WTC11 (cell line): ENCODE measurements at regions not wholly inside any gene's neighbourhood (a gene's known extent, or its start where the extent isn't known, plus 50 kb on each side); places are given as distances from the start of the nearest gene placed in this dataset.

ENCODE experiments used
- ETV6 ChIP-seq: sonication (generic); formaldehyde crosslinking; IDR thresholded peaks from 2 replicates; pipeline ENCODE4 v1.8.1; 2022; ENCODE audit warnings: mild to moderate bottlenecking, missing genetic modification reagents
- FOXJ3 ChIP-seq: sonication (generic); formaldehyde crosslinking; IDR thresholded peaks from 2 replicates; pipeline ENCODE4 v1.9.0; 2021; ENCODE audit warnings: missing genetic modification reagents, mild to moderate bottlenecking, borderline replicate concordance
- NFATC4 ChIP-seq: fragments of 250-450 bp; sonication (Bioruptor Pico); IDR thresholded peaks from 2 replicates; pipeline ENCODE4 v1.9.0; 2021; ENCODE audit warnings: mild to moderate bottlenecking
- NR2C2 ChIP-seq: sonication (generic); formaldehyde crosslinking; IDR thresholded peaks from 2 replicates; pipeline ENCODE4 v1.8.0; 2022; ENCODE audit warnings: mild to moderate bottlenecking, missing genetic modification reagents
- RELA ChIP-seq: sonication (generic); formaldehyde crosslinking; IDR thresholded peaks from 2 replicates; pipeline ENCODE4 v1.8.1; 2022; ENCODE audit warnings: missing genetic modification reagents, mild to moderate bottlenecking, borderline replicate concordance
- SP1 ChIP-seq: sonication (generic); formaldehyde crosslinking; conservative IDR thresholded peaks from 2 replicates; pipeline ENCODE4 v1.8.1; 2022; ENCODE audit warnings: missing genetic modification reagents
- ZNF263 ChIP-seq: sonication (generic); formaldehyde crosslinking; IDR thresholded peaks from 2 replicates; pipeline ENCODE4 v1.8.1; 2022; ENCODE audit warnings: low read depth, mild to moderate bottlenecking, moderate library complexity, missing genetic modification reagents
- ZNF423 ChIP-seq: fragments of 250-450 bp; sonication (Bioruptor Pico); IDR thresholded peaks from 2 replicates; pipeline ENCODE4 v2.1.2; 2022; ENCODE audit warnings: mild to moderate bottlenecking, moderate library complexity
- TF ChIP-seq, protein P1 (sequence below): fragments of 200-600 bp; IDR thresholded peaks from 2 replicates; pipeline ENCODE4 v1.8.0; 2022; ENCODE audit warnings: antibody characterized with exemption
- TF ChIP-seq, protein P2 (sequence below): sonication (generic); formaldehyde crosslinking; IDR thresholded peaks from 2 replicates; pipeline ENCODE4 v1.8.0; 2022; ENCODE audit warnings: mild to moderate bottlenecking, missing genetic modification reagents
- TF ChIP-seq, protein P3 (sequence below): sonication (generic); formaldehyde crosslinking; IDR thresholded peaks from 2 replicates; pipeline ENCODE4 v1.8.1; 2023; ENCODE audit warnings: mild to moderate bottlenecking, missing genetic modification reagents, moderate library complexity
- TF ChIP-seq, protein P4 (sequence below): sonication (generic); formaldehyde crosslinking; IDR thresholded peaks from 2 replicates; pipeline ENCODE4 v1.8.0; 2022; ENCODE audit warnings: missing genetic modification reagents
- TF ChIP-seq, protein P5 (sequence below): sonication (generic); formaldehyde crosslinking; IDR thresholded peaks from 2 replicates; pipeline ENCODE4 v1.8.1; 2023; ENCODE audit warnings: mild to moderate bottlenecking, missing genetic modification reagents

DNA sequence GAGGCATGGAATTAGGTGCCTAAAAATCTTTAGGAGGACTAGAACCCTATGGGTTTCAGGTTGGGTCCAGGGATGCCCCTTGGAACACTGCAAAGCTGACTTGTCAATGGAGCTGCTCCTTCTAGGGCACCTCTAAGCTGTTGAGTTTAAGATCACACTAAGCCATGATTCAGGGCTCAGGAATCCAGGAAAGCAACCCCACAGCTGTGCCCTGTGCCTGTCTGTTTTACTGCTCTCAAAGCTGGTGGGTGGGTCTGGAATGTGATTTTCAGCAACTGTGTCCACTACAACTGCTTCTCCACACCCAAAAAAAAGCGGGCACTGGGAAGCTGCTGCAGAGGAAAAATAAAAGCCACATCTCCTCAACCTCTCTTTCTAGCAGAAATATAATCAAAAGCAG lies 310.4 kb upstream of the MOCS1 start:
- TF ChIP-seq NFATC4 (CRISPR knock-in tag): no peak
- TF ChIP-seq, protein P1, sequence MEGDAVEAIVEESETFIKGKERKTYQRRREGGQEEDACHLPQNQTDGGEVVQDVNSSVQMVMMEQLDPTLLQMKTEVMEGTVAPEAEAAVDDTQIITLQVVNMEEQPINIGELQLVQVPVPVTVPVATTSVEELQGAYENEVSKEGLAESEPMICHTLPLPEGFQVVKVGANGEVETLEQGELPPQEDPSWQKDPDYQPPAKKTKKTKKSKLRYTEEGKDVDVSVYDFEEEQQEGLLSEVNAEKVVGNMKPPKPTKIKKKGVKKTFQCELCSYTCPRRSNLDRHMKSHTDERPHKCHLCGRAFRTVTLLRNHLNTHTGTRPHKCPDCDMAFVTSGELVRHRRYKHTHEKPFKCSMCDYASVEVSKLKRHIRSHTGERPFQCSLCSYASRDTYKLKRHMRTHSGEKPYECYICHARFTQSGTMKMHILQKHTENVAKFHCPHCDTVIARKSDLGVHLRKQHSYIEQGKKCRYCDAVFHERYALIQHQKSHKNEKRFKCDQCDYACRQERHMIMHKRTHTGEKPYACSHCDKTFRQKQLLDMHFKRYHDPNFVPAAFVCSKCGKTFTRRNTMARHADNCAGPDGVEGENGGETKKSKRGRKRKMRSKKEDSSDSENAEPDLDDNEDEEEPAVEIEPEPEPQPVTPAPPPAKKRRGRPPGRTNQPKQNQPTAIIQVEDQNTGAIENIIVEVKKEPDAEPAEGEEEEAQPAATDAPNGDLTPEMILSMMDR: no peak
- TF ChIP-seq ZNF423 (CRISPR knock-in tag): no peak
- TF ChIP-seq, protein P2, sequence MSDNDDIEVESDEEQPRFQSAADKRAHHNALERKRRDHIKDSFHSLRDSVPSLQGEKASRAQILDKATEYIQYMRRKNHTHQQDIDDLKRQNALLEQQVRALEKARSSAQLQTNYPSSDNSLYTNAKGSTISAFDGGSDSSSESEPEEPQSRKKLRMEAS (CRISPR knock-in tag): no peak
- TF ChIP-seq RELA (CRISPR knock-in tag): no peak
- TF ChIP-seq, protein P3, sequence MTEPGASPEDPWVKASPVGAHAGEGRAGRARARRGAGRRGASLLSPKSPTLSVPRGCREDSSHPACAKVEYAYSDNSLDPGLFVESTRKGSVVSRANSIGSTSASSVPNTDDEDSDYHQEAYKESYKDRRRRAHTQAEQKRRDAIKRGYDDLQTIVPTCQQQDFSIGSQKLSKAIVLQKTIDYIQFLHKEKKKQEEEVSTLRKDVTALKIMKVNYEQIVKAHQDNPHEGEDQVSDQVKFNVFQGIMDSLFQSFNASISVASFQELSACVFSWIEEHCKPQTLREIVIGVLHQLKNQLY: no peak
- TF ChIP-seq ZNF263 (CRISPR knock-in tag): no peak
- TF ChIP-seq ETV6: no peak
- no peak for TF ChIP-seq SP1 (CRISPR knock-in tag)
- TF ChIP-seq, protein P4, sequence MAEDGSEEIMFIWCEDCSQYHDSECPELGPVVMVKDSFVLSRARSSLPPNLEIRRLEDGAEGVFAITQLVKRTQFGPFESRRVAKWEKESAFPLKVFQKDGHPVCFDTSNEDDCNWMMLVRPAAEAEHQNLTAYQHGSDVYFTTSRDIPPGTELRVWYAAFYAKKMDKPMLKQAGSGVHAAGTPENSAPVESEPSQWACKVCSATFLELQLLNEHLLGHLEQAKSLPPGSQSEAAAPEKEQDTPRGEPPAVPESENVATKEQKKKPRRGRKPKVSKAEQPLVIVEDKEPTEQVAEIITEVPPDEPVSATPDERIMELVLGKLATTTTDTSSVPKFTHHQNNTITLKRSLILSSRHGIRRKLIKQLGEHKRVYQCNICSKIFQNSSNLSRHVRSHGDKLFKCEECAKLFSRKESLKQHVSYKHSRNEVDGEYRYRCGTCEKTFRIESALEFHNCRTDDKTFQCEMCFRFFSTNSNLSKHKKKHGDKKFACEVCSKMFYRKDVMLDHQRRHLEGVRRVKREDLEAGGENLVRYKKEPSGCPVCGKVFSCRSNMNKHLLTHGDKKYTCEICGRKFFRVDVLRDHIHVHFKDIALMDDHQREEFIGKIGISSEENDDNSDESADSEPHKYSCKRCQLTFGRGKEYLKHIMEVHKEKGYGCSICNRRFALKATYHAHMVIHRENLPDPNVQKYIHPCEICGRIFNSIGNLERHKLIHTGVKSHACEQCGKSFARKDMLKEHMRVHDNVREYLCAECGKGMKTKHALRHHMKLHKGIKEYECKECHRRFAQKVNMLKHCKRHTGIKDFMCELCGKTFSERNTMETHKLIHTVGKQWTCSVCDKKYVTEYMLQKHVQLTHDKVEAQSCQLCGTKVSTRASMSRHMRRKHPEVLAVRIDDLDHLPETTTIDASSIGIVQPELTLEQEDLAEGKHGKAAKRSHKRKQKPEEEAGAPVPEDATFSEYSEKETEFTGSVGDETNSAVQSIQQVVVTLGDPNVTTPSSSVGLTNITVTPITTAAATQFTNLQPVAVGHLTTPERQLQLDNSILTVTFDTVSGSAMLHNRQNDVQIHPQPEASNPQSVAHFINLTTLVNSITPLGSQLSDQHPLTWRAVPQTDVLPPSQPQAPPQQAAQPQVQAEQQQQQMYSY (CRISPR knock-in tag): no peak
- TF ChIP-seq, protein P5, sequence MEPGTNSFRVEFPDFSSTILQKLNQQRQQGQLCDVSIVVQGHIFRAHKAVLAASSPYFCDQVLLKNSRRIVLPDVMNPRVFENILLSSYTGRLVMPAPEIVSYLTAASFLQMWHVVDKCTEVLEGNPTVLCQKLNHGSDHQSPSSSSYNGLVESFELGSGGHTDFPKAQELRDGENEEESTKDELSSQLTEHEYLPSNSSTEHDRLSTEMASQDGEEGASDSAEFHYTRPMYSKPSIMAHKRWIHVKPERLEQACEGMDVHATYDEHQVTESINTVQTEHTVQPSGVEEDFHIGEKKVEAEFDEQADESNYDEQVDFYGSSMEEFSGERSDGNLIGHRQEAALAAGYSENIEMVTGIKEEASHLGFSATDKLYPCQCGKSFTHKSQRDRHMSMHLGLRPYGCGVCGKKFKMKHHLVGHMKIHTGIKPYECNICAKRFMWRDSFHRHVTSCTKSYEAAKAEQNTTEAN (CRISPR knock-in tag): no peak
- no peak for TF ChIP-seq FOXJ3
- no peak for TF ChIP-seq NR2C2 (CRISPR knock-in tag)
